ENCODE measurements at regions not wholly inside any gene's neighbourhood (a gene's known extent, or its start where the extent isn't known, plus 50 kb on each side); places are given as distances from the start of the nearest gene placed in this dataset.
A peak's percentile ranks its signal among the peaks of the same experiment; 100 is the strongest.

DNA sequence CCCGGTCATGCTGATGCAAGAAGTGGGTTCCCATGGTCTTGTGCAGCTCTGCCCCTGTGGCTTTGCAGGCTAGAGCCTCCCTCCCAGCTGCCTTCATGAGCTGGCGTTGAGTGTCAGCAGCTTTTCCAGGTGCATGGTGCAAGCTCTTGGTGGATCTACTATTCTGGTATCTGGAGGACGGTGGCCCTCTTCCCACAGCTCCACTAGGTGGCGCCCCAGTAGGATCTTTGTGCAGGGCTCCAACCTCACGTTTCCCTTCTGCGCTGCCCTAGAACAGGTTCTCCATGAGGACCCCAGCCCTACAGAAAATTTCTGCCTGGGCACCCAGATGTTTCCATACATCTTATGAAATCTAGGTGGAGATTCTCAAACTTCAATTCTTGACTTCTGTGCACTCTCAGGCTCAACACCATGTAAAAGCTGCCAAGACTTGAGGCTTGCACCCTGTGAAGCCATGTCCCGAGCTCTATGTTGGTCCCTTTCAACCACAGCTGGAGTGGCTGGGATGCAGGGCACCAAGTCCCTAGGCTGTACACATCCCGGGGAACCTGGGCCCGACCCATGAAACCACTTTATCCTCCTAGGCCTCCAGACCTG lies 238.4 kb upstream of the MDFIC2 start:
- H3K36me3 Mint-ChIP-seq, result no peaks in the 10 kb centered on the region
- Histone ChIP-seq H3K4me3 (replicated peaks in 1 of 3; ENCODE audit: low read depth in 2 of 3, low read length in 3 of 3) (no peak overlapping the region), H3K79me2 (ENCODE audit: insufficient read depth, low read length) (no peaks in the 10 kb centered on the region), H3K27me3 (ENCODE audit: control insufficient read depth in 2 of 2, insufficient read depth in 2 of 2, low read length in 2 of 2) (no peaks in the 10 kb centered on the region), H3K4me2 (replicated peaks; ENCODE audit: extremely low read depth, low read length, poor library complexity, severe bottlenecking) (no peak overlapping the region), H3K9ac (ENCODE audit: insufficient read depth, low read length, poor library complexity, severe bottlenecking) (no peak overlapping the region), H3K9me3 (replicated peaks in 1 of 2; ENCODE audit: control insufficient read depth in 1 of 2, insufficient read depth in 1 of 2, low read length in 2 of 2) (no peaks in the 10 kb centered on the region), H2AFZ (ENCODE audit: insufficient read depth, low read depth, low read length, poor library complexity, severe bottlenecking) (no peak overlapping the region), H3K36me3 (replicated peaks in 1 of 2; ENCODE audit: control insufficient read depth in 1 of 2, insufficient read depth in 2 of 2, low read length in 2 of 2) (no peaks in the 10 kb centered on the region), H3K4me1 (ENCODE audit: control insufficient read depth in 1 of 2, insufficient read depth in 2 of 2, low read length in 2 of 2) (no peaks in the 10 kb centered on the region), H3K27ac (ENCODE audit: low read depth in 1 of 2, low read length in 2 of 2) (no peak overlapping the region), H4K20me1 (ENCODE audit: insufficient read depth, low read length) (no peaks in the 10 kb centered on the region)
- peak; percentile 15 to 48 (median 37) for DNase-seq
- no peak overlapping the region for H3K4me3 Mint-ChIP-seq
- 40% methylated on average over 8 of the region's 9 CpGs for WGBS (ENCODE audit: insufficient coverage)
- TF ChIP-seq, protein P1, sequence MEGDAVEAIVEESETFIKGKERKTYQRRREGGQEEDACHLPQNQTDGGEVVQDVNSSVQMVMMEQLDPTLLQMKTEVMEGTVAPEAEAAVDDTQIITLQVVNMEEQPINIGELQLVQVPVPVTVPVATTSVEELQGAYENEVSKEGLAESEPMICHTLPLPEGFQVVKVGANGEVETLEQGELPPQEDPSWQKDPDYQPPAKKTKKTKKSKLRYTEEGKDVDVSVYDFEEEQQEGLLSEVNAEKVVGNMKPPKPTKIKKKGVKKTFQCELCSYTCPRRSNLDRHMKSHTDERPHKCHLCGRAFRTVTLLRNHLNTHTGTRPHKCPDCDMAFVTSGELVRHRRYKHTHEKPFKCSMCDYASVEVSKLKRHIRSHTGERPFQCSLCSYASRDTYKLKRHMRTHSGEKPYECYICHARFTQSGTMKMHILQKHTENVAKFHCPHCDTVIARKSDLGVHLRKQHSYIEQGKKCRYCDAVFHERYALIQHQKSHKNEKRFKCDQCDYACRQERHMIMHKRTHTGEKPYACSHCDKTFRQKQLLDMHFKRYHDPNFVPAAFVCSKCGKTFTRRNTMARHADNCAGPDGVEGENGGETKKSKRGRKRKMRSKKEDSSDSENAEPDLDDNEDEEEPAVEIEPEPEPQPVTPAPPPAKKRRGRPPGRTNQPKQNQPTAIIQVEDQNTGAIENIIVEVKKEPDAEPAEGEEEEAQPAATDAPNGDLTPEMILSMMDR (IDR thresholded peaks at IDR 0.05), result peak; percentile 84
- H3K27me3 Mint-ChIP-seq (ENCODE audit: low read depth in 3 of 3), result no peaks in the 10 kb centered on the region
- H3K4me1 Mint-ChIP-seq, result no peaks in the 10 kb centered on the region
- peaks cover 0 to 2% (median 0%) of the 10 kb centered on the region in 7 donors for H3K9me3 Mint-ChIP-seq
- intact Hi-C loops (cut with micrococcal nuclease), result loop anchor here in 1 of 2 donors (5.0 kb wide), 1 partner anchor 1101 kb away; no protein-coding TSS in a partner anchor
- no peak overlapping the region for H3K27ac Mint-ChIP-seq

DNA sequence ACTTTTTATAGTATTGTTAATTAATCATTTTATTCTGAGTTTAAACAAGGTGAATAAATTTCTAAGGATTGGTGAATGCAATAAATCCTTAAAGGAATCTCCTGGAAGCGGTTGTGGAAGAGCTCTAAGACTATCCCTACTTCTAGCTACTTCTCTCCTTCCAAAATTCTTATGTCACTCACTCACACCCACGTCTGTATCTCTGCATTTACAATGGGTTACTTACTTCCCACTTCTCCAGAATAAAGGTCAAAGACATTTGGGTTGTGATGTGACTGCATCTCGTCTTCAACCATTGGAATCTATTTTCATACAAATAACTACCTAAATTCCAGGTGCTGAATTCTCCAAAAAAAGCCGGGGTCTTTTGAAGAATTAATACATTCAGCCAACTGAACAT lies 234.2 kb upstream of the MDFIC2 start:
- Mint-ChIP-seq H3K4me1 (no peaks in the 10 kb centered on the region), H3K4me3 (no peak overlapping the region), H3K27ac (no peak overlapping the region), H3K9me3 (peaks cover 0 to 2% (median 0%) of the 10 kb centered on the region in 7 donors), H3K36me3 (no peaks in the 10 kb centered on the region), H3K27me3 (ENCODE audit: low read depth in 3 of 3) (peaks cover 0 to 2% (median 0%) of the 10 kb centered on the region in 3 donors)
- H3K27ac ChIP-seq (ENCODE audit: low read depth in 1 of 2, low read length in 2 of 2), result no peak overlapping the region
- intact Hi-C loops (cut with micrococcal nuclease), result loop anchor here in 1 of 2 donors (10.0 kb wide), 1 partner anchor 1108 kb away; no protein-coding TSS in a partner anchor
- no peak overlapping the region for H2AFZ ChIP-seq (ENCODE audit: insufficient read depth, low read depth, low read length, poor library complexity, severe bottlenecking)
- WGBS (ENCODE audit: insufficient coverage), result no CpG with 5 or more reads among the region's 4 CpGs
- H3K4me1 ChIP-seq (ENCODE audit: control insufficient read depth in 1 of 2, insufficient read depth in 2 of 2, low read length in 2 of 2), result no peaks in the 10 kb centered on the region
- TF ChIP-seq, protein P1 (IDR thresholded peaks at IDR 0.05), result no peak
- DNase-seq, result no peak
- no peaks in the 10 kb centered on the region for H3K9me3 ChIP-seq (replicated peaks in 1 of 2; ENCODE audit: control insufficient read depth in 1 of 2, insufficient read depth in 1 of 2, low read length in 2 of 2)
- no peak overlapping the region for H3K9ac ChIP-seq (ENCODE audit: insufficient read depth, low read length, poor library complexity, severe bottlenecking)
- no peaks in the 10 kb centered on the region for H3K36me3 ChIP-seq (replicated peaks in 1 of 2; ENCODE audit: control insufficient read depth in 1 of 2, insufficient read depth in 2 of 2, low read length in 2 of 2)
- H4K20me1 ChIP-seq (ENCODE audit: insufficient read depth, low read length), result no peaks in the 10 kb centered on the region
- no peaks in the 10 kb centered on the region for H3K27me3 ChIP-seq (ENCODE audit: control insufficient read depth in 2 of 2, insufficient read depth in 2 of 2, low read length in 2 of 2)
- H3K79me2 ChIP-seq (ENCODE audit: insufficient read depth, low read length), result no peaks in the 10 kb centered on the region
- H3K4me2 ChIP-seq (replicated peaks; ENCODE audit: extremely low read depth, low read length, poor library complexity, severe bottlenecking), result no peak overlapping the region
- H3K4me3 ChIP-seq (replicated peaks in 1 of 3; ENCODE audit: low read depth in 2 of 3, low read length in 3 of 3), result no peak overlapping the region
